GM23338 (cell line): ENCODE measurements at regions not wholly inside any gene's neighbourhood (a gene's known extent, or its start where the extent isn't known, plus 50 kb on each side); places are given as distances from the start of the nearest gene placed in this dataset.

Experiments
- ATAC-seq: fragments of 200-7000 bp; cut with Tn5 transposase; 3 replicates; pipeline ENCODE4 v1.9.1; 2020
- DNase-seq: peaks from one replicate; pipeline ENCODE4 v3.0.0-alpha.2; 2015; ENCODE audit warnings: low spot score
- H2AFZ ChIP-seq: fragments of 200-600 bp; sonication (generic); 2 replicates; pipeline ENCODE4 v1.8.0; 2016; ENCODE audit warnings: antibody characterized with exemption, mild to moderate bottlenecking, moderate library complexity
- H3F3A ChIP-seq: fragments of 200-600 bp; sonication (generic); replicated peaks from 2 replicates; pipeline ENCODE4 v1.8.0; 2017; ENCODE audit warnings: antibody characterized with exemption, mixed run types, low read depth
- H3K27ac ChIP-seq: fragments of 200-600 bp; sonication (generic); 2 replicates; pipeline ENCODE4 v1.6.1; 2016; ENCODE audit warnings: low read depth
- H3K27me3 ChIP-seq: fragments of 200-600 bp; sonication (generic); 2 replicates; pipeline ENCODE4 v1.8.0; 2016; ENCODE audit warnings: mild to moderate bottlenecking, mixed run types, moderate library complexity; ENCODE audit not compliant: insufficient read depth
- H3K36me3 ChIP-seq: fragments of 200-600 bp; sonication (generic); 2 replicates; pipeline ENCODE4 v1.8.0; 2016; ENCODE audit warnings: mild to moderate bottlenecking; ENCODE audit not compliant: insufficient read depth
- H3K4me1 ChIP-seq: fragments of 200-600 bp; sonication (generic); 2 replicates; pipeline ENCODE4 v1.8.0; 2016; ENCODE audit warnings: mild to moderate bottlenecking, moderate library complexity; ENCODE audit not compliant: insufficient read depth
- H3K4me2 ChIP-seq: fragments of 200-600 bp; sonication (generic); 2 replicates; pipeline ENCODE4 v1.7.1; 2017; ENCODE audit warnings: mixed run types
- H3K4me3 ChIP-seq: fragments of 200-600 bp; sonication (generic); 2 replicates; pipeline ENCODE4 v1.6.1; 2016; ENCODE audit warnings: mixed run types
- H3K79me2 ChIP-seq: fragments of 200-600 bp; sonication (generic); replicated peaks from 2 replicates; pipeline ENCODE4 v1.8.0; 2017; ENCODE audit warnings: mild to moderate bottlenecking; ENCODE audit not compliant: insufficient read depth
- H3K9me2 ChIP-seq: fragments of 200-600 bp; sonication (generic); 2 replicates; pipeline ENCODE4 v1.8.0; 2017; ENCODE audit not compliant: insufficient read depth
- H4K20me1 ChIP-seq: fragments of 200-600 bp; sonication (generic); replicated peaks from 2 replicates; pipeline ENCODE4 v1.8.0; 2017; ENCODE audit warnings: mild to moderate bottlenecking; ENCODE audit not compliant: insufficient read depth
- H3K27ac Mint-ChIP-seq: 2 replicates; pipeline ENCODE4 v1.8.0; 2020; ENCODE audit warnings: inconsistent platforms, mild to moderate bottlenecking, moderate library complexity, mixed read lengths
- H3K27me3 Mint-ChIP-seq: 3 replicates; pipeline ENCODE4 v1.8.0; 2022; ENCODE audit warnings: low read depth, mild to moderate bottlenecking, moderate library complexity, mixed read lengths, inconsistent platforms; ENCODE audit not compliant: insufficient read depth, poor library complexity
- H3K36me3 Mint-ChIP-seq: 3 replicates; pipeline ENCODE4 v1.8.0; 2021; ENCODE audit warnings: low read depth, mild to moderate bottlenecking, inconsistent platforms, moderate library complexity, mixed read lengths
- H3K4me1 Mint-ChIP-seq: 3 replicates; pipeline ENCODE4 v1.8.0; 2020; ENCODE audit warnings: mild to moderate bottlenecking, inconsistent platforms, mixed read lengths
- H3K4me3 Mint-ChIP-seq: 3 replicates; pipeline ENCODE4 v1.8.0; 2021; ENCODE audit warnings: moderate library complexity, mild to moderate bottlenecking, inconsistent platforms, mixed read lengths
- H3K9me3 Mint-ChIP-seq: 3 replicates; pipeline ENCODE4 v1.8.0; 2020; ENCODE audit warnings: moderate library complexity, mild to moderate bottlenecking, inconsistent platforms, mixed read lengths
- CREB1 ChIP-seq: fragments of 250-450 bp; sonication (Bioruptor Pico); IDR thresholded peaks from 2 replicates; pipeline ENCODE4 v1.5.0; 2020; ENCODE audit warnings: low read depth, mild to moderate bottlenecking, moderate library complexity
- CTCF ChIP-seq, 2 experiments: fragments of 200-600 bp in 1 of 2; sonication (generic) in 1 of 2; conservative IDR thresholded peaks; 2 replicates each; pipeline versions ENCODE4 v1.5.1 to v1.6.1; 2016 to 2017; ENCODE audit warnings: antibody characterized with exemption in 2 of 2, low read depth in 2 of 2, mild to moderate bottlenecking in 2 of 2, moderate library complexity in 1 of 2
- ETS1 ChIP-seq: IDR thresholded peaks from 2 replicates; pipeline ENCODE4 v1.6.1; 2016; ENCODE audit warnings: antibody characterized with exemption
- EZH2 ChIP-seq: fragments of 200-600 bp; sonication (generic); IDR thresholded peaks from one replicate; pipeline ENCODE4 v1.8.0; 2017; ENCODE audit warnings: antibody characterized with exemption, mild to moderate bottlenecking, low read depth; ENCODE audit not compliant: unreplicated experiment
- EZH2phosphoT487 ChIP-seq: fragments of 200-600 bp; sonication (generic); IDR thresholded peaks from one replicate; pipeline ENCODE4 v1.8.1; 2018; ENCODE audit warnings: antibody characterized with exemption; ENCODE audit not compliant: unreplicated experiment
- JUNB ChIP-seq: IDR thresholded peaks from one replicate; pipeline ENCODE4 v1.6.1; 2016; ENCODE audit warnings: antibody characterized with exemption; ENCODE audit not compliant: unreplicated experiment
- NANOG ChIP-seq: IDR thresholded peaks from 2 replicates; pipeline ENCODE4 v1.6.1; 2016; ENCODE audit warnings: antibody characterized with exemption, borderline replicate concordance
- POLR2AphosphoS5 ChIP-seq: IDR thresholded peaks from 2 replicates; pipeline ENCODE4 v1.6.1; 2016; ENCODE audit warnings: antibody characterized with exemption, low read depth
- STAT1 ChIP-seq: IDR thresholded peaks from one replicate; pipeline ENCODE4 v1.6.1; 2016; ENCODE audit warnings: antibody characterized with exemption; ENCODE audit not compliant: unreplicated experiment
- ZNF114 ChIP-seq: fragments of 250-450 bp; sonication (Bioruptor Pico); IDR thresholded peaks from 2 replicates; pipeline ENCODE4 v1.5.0; 2020; ENCODE audit warnings: mild to moderate bottlenecking, moderate library complexity
- ZNF331 ChIP-seq: fragments of 250-450 bp; sonication (Bioruptor Pico); IDR thresholded peaks from 2 replicates; pipeline ENCODE4 v1.5.0; 2020; ENCODE audit warnings: low read depth, mild to moderate bottlenecking, moderate library complexity
- ZNF462 ChIP-seq: fragments of 250-450 bp; sonication (Bioruptor Pico); IDR thresholded peaks from 2 replicates; pipeline ENCODE4 v1.5.0; 2020; ENCODE audit warnings: mild to moderate bottlenecking, moderate library complexity

- Histone ChIP-seq H3K4me3 (no peak overlapping the region), H3K9me2 (peaks cover 7% of the 10 kb centered on the region), H3K4me2 (no peak overlapping the region), H3K79me2 (no peaks in the 10 kb centered on the region), H2AFZ (no peak overlapping the region), H3K36me3 (0 out of 2 replicates have a peak, but pooled peaks cover 2% of the 10 kb centered on the region), H3F3A (no peaks in the 10 kb centered on the region), H4K20me1 (no peaks in the 10 kb centered on the region), H3K27me3 (no peaks in the 10 kb centered on the region), H3K4me1 (peaks cover 11% of the 10 kb centered on the region), H3K27ac (no peak overlapping the region)
- no peak overlapping the region for H3K4me3 Mint-ChIP-seq
- H3K27me3 Mint-ChIP-seq = no peaks in the 10 kb centered on the region
- no peaks in the 10 kb centered on the region for H3K36me3 Mint-ChIP-seq
- no peak for TF ChIP-seq EZH2phosphoT487
- no peak for TF ChIP-seq NANOG
- no peak for TF ChIP-seq ZNF114 (CRISPR knock-in tag)
- DNase-seq = no peak
- peaks cover 16% of the 10 kb centered on the region for H3K4me1 Mint-ChIP-seq
- H3K9me3 Mint-ChIP-seq = no peaks in the 10 kb centered on the region
- no peak overlapping the region for H3K27ac Mint-ChIP-seq
- ATAC-seq = no peak
These were observed 202.6 kb downstream of the AASDHPPT start for GRCh38 chr11:106280036-106280435.

GRCh38 chr11:106281455-106282173 is 204.2 kb downstream of the AASDHPPT start:
- Histone ChIP-seq H2AFZ (no peak overlapping the region), H3K9me2 (peaks cover 7% of the 10 kb centered on the region), H3K79me2 (no peaks in the 10 kb centered on the region), H3K4me1 (peaks cover 2% of the 10 kb centered on the region), H3K36me3 (0 out of 2 replicates have a peak, but pooled peaks cover 2% of the 10 kb centered on the region), H3F3A (no peaks in the 10 kb centered on the region), H3K27ac (no peak overlapping the region), H3K4me3 (no peak overlapping the region), H3K4me2 (no peak overlapping the region), H4K20me1 (no peaks in the 10 kb centered on the region), H3K27me3 (no peaks in the 10 kb centered on the region)
- H3K9me3 Mint-ChIP-seq = no peaks in the 10 kb centered on the region
- DNase-seq = no peak
- H3K27ac Mint-ChIP-seq = no peak overlapping the region
- H3K4me1 Mint-ChIP-seq = peaks cover 9% of the 10 kb centered on the region; the same call in 2 of the 3 replicates
- no peaks in the 10 kb centered on the region for H3K36me3 Mint-ChIP-seq
- no peak overlapping the region for H3K4me3 Mint-ChIP-seq
- ATAC-seq = no peak
- no peaks in the 10 kb centered on the region for H3K27me3 Mint-ChIP-seq
- TF ChIP-seq CREB1 (no peak), NANOG (no peak), POLR2AphosphoS5 (no peak), STAT1 (no peak), ZNF462 (CRISPR knock-in tag) (no peak), ZNF114 (CRISPR knock-in tag) (no peak), CTCF (conservative IDR thresholded peaks at IDR 0.05; ENCODE audit: low read depth in 2 of 2) (no peak), ZNF331 (CRISPR knock-in tag) (no peak), ETS1 (no peak), EZH2 (no peak), JUNB (no peak), EZH2phosphoT487 (no peak)
